OCI-LY7 (cell line): ENCODE measurements at regions not wholly inside any gene's neighbourhood (a gene's known extent, or its start where the extent isn't known, plus 50 kb on each side); places are given as distances from the start of the nearest gene placed in this dataset.

Experiments used
- BruUV-seq: library from RNA; stranded (reverse); fragments of 400-500 nt; replicated peaks from 2 replicates; lab custom pipeline; 2021; lab: Mats Ljungman, UMichigan
- CTCF ChIA-PET: fragments of 300-600 bp; sonication (Branson Sonifier 250); formaldehyde crosslinking; loops from one replicate; lab custom pipeline; 2022; ENCODE audit warnings: antibody characterized with exemption; ENCODE audit not compliant: unreplicated experiment; lab: Charles Lee
- POLR2A ChIA-PET: fragments of 300-600 bp; sonication (Branson Sonifier 250); formaldehyde crosslinking; loops from one replicate; lab custom pipeline; 2022; ENCODE audit warnings: antibody characterized with exemption; lab: Charles Lee
- DNase-seq: peaks from one replicate; pipeline ENCODE4 v3.0.0-alpha.2; 2015; ENCODE audit warnings: low spot score
- H2AFZ ChIP-seq: fragments of 200-600 bp; sonication (generic), shearing (Covaris generic); 2 replicates; pipeline ENCODE4 v1.6.1; 2014; ENCODE audit warnings: mild to moderate bottlenecking, antibody characterized with exemption, low read length, moderate library complexity
- H3K27ac ChIP-seq: fragments of 200-600 bp; sonication (generic); 2 replicates; pipeline ENCODE4 v1.5.1; 2014; ENCODE audit warnings: mixed run types, low read depth, mild to moderate bottlenecking, moderate library complexity, low read length, inconsistent platforms; ENCODE audit not compliant: poor library complexity, severe bottlenecking
- H3K36me3 ChIP-seq: fragments of 200-600 bp; sonication (generic); 2 replicates; pipeline ENCODE4 v1.6.1; 2014; ENCODE audit warnings: mild to moderate bottlenecking, antibody characterized with exemption, low read length, moderate library complexity, mixed read lengths; ENCODE audit not compliant: insufficient read depth
- H3K4me1 ChIP-seq: fragments of 200-600 bp; sonication (generic); 2 replicates; pipeline ENCODE4 v1.5.1; 2014; ENCODE audit warnings: mild to moderate bottlenecking, low read length; ENCODE audit not compliant: insufficient read depth, poor library complexity, severe bottlenecking
- H3K4me2 ChIP-seq: fragments of 200-600 bp; sonication (generic); 2 replicates; pipeline ENCODE4 v1.6.1; 2014; ENCODE audit warnings: mild to moderate bottlenecking, low read length
- H3K4me3 ChIP-seq: fragments of 200-600 bp; sonication (generic); 2 replicates; pipeline ENCODE4 v1.5.1; 2014; ENCODE audit warnings: mild to moderate bottlenecking, low read depth, low read length; ENCODE audit not compliant: poor library complexity, severe bottlenecking
- H3K79me2 ChIP-seq: fragments of 200-600 bp; sonication (generic); 2 replicates; pipeline ENCODE4 v1.6.1; 2016; ENCODE audit warnings: low read depth, mild to moderate bottlenecking, low read length, moderate library complexity, mixed read lengths; ENCODE audit not compliant: insufficient read depth
- H3K9me2 ChIP-seq: fragments of 200-600 bp; sonication (generic); 2 replicates; pipeline ENCODE4 v1.6.1; 2016; ENCODE audit warnings: mild to moderate bottlenecking, low read length, mixed read lengths; ENCODE audit not compliant: insufficient read depth
- H3K9me3 ChIP-seq: fragments of 200-600 bp; sonication (generic); 2 replicates; pipeline ENCODE4 v1.6.1; 2014; ENCODE audit warnings: mild to moderate bottlenecking, mixed run types, low read length, mixed read lengths
- H4K20me1 ChIP-seq: fragments of 200-600 bp; sonication (generic); 2 replicates; pipeline ENCODE4 v1.6.1; 2014; ENCODE audit warnings: mild to moderate bottlenecking, antibody characterized with exemption, low read length, moderate library complexity, mixed read lengths; ENCODE audit not compliant: insufficient read depth
- EZH2phosphoT487 ChIP-seq: fragments of 200-600 bp; sonication (generic); IDR thresholded peaks from 2 replicates; pipeline ENCODE4 v1.6.1; 2018; ENCODE audit warnings: low read depth, borderline replicate concordance, mild to moderate bottlenecking, mixed run types, antibody characterized with exemption, low read length, moderate library complexity, mixed read lengths
- intact Hi-C: fragments of 100-400 bp; cut with micrococcal nuclease; formaldehyde crosslinking; loops from one replicate; pipeline ENCODE4 v1.10.0; 2022; ENCODE audit not compliant: unreplicated experiment
- TF ChIP-seq, protein P1 (sequence below): fragments of 200-600 bp; sonication (generic); conservative IDR thresholded peaks from 2 replicates; pipeline ENCODE4 v1.5.1; 2014; ENCODE audit warnings: mild to moderate bottlenecking, antibody characterized with exemption, low read length, moderate library complexity, mixed read lengths

DNA sequence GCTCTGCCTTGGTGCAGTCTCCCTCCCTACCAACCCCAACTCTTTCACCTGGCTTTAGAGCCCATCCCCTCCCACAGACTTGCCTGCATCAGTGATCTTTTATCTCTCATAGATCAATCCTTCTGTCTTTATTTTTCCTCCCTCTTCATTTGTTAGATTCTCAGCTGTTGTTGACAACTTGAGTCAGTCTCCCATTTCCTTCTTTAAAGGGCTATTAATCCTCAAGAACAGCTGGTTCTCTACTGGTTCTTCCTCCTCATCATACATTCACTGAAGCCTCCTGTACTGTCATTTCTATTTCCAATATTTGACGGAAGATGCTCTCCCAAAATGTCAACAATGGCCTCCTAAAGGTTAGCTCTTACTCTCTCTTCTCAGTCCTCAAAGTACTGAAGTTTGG, 408.2 kb downstream of the TBC1D4 start:
- H3K4me3 ChIP-seq = no peak overlapping the region
- BruUV-seq = no TSS peak
- POLR2A ChIA-PET = interaction anchor here (0.7 kb wide), 1 partner anchor 24 kb away, joined by 3 read pairs; no protein-coding TSS in a partner anchor

DNA sequence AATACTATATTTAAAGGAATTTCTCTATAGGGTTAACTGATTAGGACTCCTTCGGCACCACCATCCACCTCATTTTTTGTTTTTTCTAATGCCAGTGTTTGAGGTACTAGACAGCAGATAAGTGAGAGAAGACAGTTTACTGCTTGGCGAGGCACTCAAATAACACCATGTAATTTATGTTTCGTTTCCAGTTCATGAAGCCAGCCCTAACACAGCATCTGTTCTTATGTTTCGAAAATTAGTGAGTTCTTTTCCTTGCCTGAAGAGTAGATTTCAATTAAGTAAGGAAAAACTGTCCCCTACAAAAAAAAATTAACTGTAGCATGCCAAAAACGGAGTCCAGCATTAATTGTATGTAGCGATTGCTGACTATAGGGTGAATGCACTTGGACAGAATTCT, 409.1 kb downstream of the TBC1D4 start:
- H3K36me3 ChIP-seq = no peaks in the 10 kb centered on the region
- no peak overlapping the region for H3K27ac ChIP-seq
- DNase-seq = no peak
- H3K4me2 ChIP-seq = no peak overlapping the region
- no peaks in the 10 kb centered on the region for H3K9me3 ChIP-seq
- no peaks in the 10 kb centered on the region for H4K20me1 ChIP-seq
- H3K9me2 ChIP-seq = no peaks in the 10 kb centered on the region
- H2AFZ ChIP-seq = no peak overlapping the region
- BruUV-seq = no TSS peak
- intact Hi-C loops = no loop called here
- TF ChIP-seq, protein P1, sequence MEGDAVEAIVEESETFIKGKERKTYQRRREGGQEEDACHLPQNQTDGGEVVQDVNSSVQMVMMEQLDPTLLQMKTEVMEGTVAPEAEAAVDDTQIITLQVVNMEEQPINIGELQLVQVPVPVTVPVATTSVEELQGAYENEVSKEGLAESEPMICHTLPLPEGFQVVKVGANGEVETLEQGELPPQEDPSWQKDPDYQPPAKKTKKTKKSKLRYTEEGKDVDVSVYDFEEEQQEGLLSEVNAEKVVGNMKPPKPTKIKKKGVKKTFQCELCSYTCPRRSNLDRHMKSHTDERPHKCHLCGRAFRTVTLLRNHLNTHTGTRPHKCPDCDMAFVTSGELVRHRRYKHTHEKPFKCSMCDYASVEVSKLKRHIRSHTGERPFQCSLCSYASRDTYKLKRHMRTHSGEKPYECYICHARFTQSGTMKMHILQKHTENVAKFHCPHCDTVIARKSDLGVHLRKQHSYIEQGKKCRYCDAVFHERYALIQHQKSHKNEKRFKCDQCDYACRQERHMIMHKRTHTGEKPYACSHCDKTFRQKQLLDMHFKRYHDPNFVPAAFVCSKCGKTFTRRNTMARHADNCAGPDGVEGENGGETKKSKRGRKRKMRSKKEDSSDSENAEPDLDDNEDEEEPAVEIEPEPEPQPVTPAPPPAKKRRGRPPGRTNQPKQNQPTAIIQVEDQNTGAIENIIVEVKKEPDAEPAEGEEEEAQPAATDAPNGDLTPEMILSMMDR = no peak
- no peak for TF ChIP-seq EZH2phosphoT487
- H3K79me2 ChIP-seq = no peaks in the 10 kb centered on the region
- POLR2A ChIA-PET = interaction anchor here (0.7 kb wide), 1 partner anchor 23 kb away, joined by 3 read pairs; no protein-coding TSS in a partner anchor
- no peaks in the 10 kb centered on the region for H3K4me1 ChIP-seq
- CTCF ChIA-PET = no interaction called here
- H3K4me3 ChIP-seq = no peak overlapping the region

More for the DNA sequence above, 408.2 kb downstream of the TBC1D4 start:
- Histone ChIP-seq H3K9me2 (no peaks in the 10 kb centered on the region), H3K27ac (no peak overlapping the region), H3K4me2 (no peak overlapping the region), H2AFZ (no peak overlapping the region), H4K20me1 (no peaks in the 10 kb centered on the region), H3K79me2 (no peaks in the 10 kb centered on the region), H3K9me3 (no peaks in the 10 kb centered on the region), H3K4me1 (no peaks in the 10 kb centered on the region), H3K36me3 (no peaks in the 10 kb centered on the region)
- DNase-seq = no peak
- TF ChIP-seq, protein P1 = no peak
- TF ChIP-seq EZH2phosphoT487 = no peak
- intact Hi-C loops = no loop called here
- CTCF ChIA-PET = no interaction called here

DNA sequence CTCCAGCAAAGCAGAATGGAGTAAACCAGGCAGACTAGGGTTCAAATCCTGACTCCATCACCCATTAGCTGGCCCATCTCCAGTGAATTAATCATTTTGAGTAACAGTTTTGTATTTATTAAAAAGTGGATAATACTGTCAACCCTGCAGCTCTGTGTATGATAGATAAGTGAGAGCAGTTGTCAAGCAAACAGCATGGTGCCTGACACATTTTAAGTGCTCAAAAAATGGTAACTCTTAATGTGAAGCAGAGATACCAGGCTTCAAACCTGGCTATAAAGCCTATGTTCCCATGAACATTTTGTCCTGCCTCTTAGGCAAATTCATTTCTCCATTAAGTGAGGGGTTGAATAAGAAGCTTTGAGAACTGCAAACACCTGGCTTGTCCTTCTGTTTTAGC, 409.6 kb downstream of the TBC1D4 start:
- BruUV-seq = no TSS peak
- no peaks in the 10 kb centered on the region for H4K20me1 ChIP-seq
- no peak overlapping the region for H3K27ac ChIP-seq
- H2AFZ ChIP-seq = no peak overlapping the region
- CTCF ChIA-PET = no interaction called here
- no peaks in the 10 kb centered on the region for H3K9me3 ChIP-seq
- no peak overlapping the region for H3K4me2 ChIP-seq
- no peak for DNase-seq
- intact Hi-C loops = no loop called here
- H3K79me2 ChIP-seq = no peaks in the 10 kb centered on the region
- H3K4me1 ChIP-seq = no peaks in the 10 kb centered on the region
- no peak overlapping the region for H3K4me3 ChIP-seq
- no peaks in the 10 kb centered on the region for H3K36me3 ChIP-seq
- TF ChIP-seq, protein P1 = no peak
- TF ChIP-seq EZH2phosphoT487 = no peak
- H3K9me2 ChIP-seq = no peaks in the 10 kb centered on the region
- POLR2A ChIA-PET = no interaction called here
